GM23248 (cell line): ENCODE measurements at regions not wholly inside any gene's neighbourhood (a gene's known extent, or its start where the extent isn't known, plus 50 kb on each side); places are given as distances from the start of the nearest gene placed in this dataset.

Experiments
- DNase-seq: peaks from one replicate; pipeline ENCODE4 v3.0.0-alpha.2; 2015
- H2AFZ ChIP-seq: fragments of 200-600 bp; sonication (generic); 2 replicates; pipeline ENCODE4 v1.6.1; 2016; ENCODE audit warnings: antibody characterized with exemption
- H3F3A ChIP-seq: fragments of 200-600 bp; sonication (generic); 2 replicates; pipeline ENCODE4 v1.6.1; 2016; ENCODE audit warnings: mild to moderate bottlenecking, antibody characterized with exemption, mixed run types; ENCODE audit not compliant: insufficient read depth
- H3K27ac ChIP-seq: fragments of 200-600 bp; sonication (generic); 2 replicates; pipeline ENCODE4 v1.5.1; 2016; ENCODE audit warnings: mild to moderate bottlenecking
- H3K27me3 ChIP-seq: fragments of 200-600 bp; sonication (generic); replicated peaks from 2 replicates; pipeline ENCODE4 v1.6.1; 2016; ENCODE audit warnings: mild to moderate bottlenecking; ENCODE audit not compliant: insufficient read depth
- H3K36me3 ChIP-seq: fragments of 200-600 bp; sonication (generic); 2 replicates; pipeline ENCODE4 v1.6.1; 2016; ENCODE audit warnings: low read depth, mild to moderate bottlenecking
- H3K4me1 ChIP-seq: fragments of 200-600 bp; sonication (generic); 2 replicates; pipeline ENCODE4 v1.6.1; 2016; ENCODE audit warnings: mild to moderate bottlenecking; ENCODE audit not compliant: insufficient read depth
- H3K4me2 ChIP-seq: fragments of 200-600 bp; sonication (generic); one replicate; pipeline ENCODE4 v1.6.1; 2016; ENCODE audit warnings: mild to moderate bottlenecking; ENCODE audit not compliant: unreplicated experiment
- H3K4me3 ChIP-seq: fragments of 200-600 bp; sonication (generic); 2 replicates; pipeline ENCODE4 v1.5.1; 2016; ENCODE audit warnings: mild to moderate bottlenecking
- H3K79me2 ChIP-seq: fragments of 200-600 bp; sonication (generic); 2 replicates; pipeline ENCODE4 v1.6.1; 2016; ENCODE audit warnings: mild to moderate bottlenecking; ENCODE audit not compliant: insufficient read depth
- H3K9ac ChIP-seq: fragments of 200-600 bp; sonication (generic); 2 replicates; pipeline ENCODE4 v1.6.1; 2016; ENCODE audit warnings: mild to moderate bottlenecking
- H3K9me2 ChIP-seq: fragments of 200-600 bp; sonication (generic); 2 replicates; pipeline ENCODE4 v1.6.1; 2016; ENCODE audit warnings: mixed run types, mild to moderate bottlenecking, moderate library complexity; ENCODE audit not compliant: insufficient read depth
- H3K9me3 ChIP-seq: fragments of 200-600 bp; sonication (generic); one replicate; pipeline ENCODE4 v1.6.1; 2017; ENCODE audit warnings: low read depth
- H4K20me1 ChIP-seq: fragments of 200-600 bp; sonication (generic); 2 replicates; pipeline ENCODE4 v1.6.0; 2016; ENCODE audit not compliant: insufficient read depth
- EZH2 ChIP-seq: fragments of 200-600 bp; sonication (generic); IDR thresholded peaks from 2 replicates; pipeline ENCODE4 v1.6.1; 2018; ENCODE audit warnings: antibody characterized with exemption, mild to moderate bottlenecking; ENCODE audit not compliant: insufficient read depth, poor library complexity, severe bottlenecking
- EZH2phosphoT487 ChIP-seq: fragments of 200-600 bp; sonication (generic); IDR thresholded peaks from 2 replicates; pipeline ENCODE4 v1.6.1; 2018; ENCODE audit warnings: antibody characterized with exemption, moderate library complexity, mild to moderate bottlenecking, low read depth; ENCODE audit not compliant: insufficient read depth
- WGBS, 2 experiments: methylation state at CpG; one replicate each; pipeline ENCODE4 v1.1.6; 2015 to 2017; ENCODE audit warnings: low lambda C conversion rate in 2 of 2, low coverage in 1 of 2; ENCODE audit errors: missing lambda C conversion rate in 2 of 2; 5-methylcytosine and 5-hydroxymethylcytosine counted together
- in situ Hi-C: fragments of 300-500 bp; cut with MboI; formaldehyde crosslinking; loops from 2 replicates; pipeline ENCODE4 v1.15.0; 2020

DNA sequence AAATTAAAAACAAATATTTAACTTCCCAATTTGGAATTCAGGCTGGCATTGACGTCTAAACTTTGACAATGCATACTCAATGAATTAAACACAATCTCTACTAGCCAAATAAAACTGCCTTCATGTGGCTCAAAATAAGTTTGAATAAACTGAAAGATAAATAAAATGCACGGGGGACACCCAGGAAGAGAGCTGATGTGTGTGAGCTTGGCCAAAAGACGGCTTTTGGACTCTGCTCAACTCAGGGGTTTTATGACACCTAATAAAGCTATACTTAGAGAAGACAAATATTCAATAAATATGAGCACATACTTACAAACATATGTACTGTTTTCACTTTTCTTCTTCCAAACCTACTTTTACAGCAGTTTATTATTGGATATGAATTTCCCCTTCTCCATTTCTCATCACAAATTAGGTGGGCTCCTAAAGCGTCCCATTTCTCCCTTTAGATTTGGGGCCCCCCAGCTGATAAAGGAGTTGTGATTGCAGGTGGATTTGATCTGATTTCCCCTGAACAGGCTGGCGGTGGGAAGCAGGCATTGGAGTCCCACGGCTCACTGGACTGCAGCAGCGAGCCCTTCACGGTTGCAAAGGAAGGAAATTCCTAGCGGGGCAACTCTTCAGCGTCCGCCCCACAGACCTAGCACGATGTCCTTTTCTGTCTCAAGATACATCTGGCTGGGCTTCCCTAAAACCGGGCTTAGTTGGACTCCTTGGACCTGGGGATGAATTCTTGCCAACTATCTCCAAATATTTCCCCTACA lies 79.6 kb downstream of the INSIG1 start:
- in situ Hi-C loops, result no loop called here
- TF ChIP-seq EZH2phosphoT487 (no peak), EZH2 (no peak)
- no peak for DNase-seq

DNA sequence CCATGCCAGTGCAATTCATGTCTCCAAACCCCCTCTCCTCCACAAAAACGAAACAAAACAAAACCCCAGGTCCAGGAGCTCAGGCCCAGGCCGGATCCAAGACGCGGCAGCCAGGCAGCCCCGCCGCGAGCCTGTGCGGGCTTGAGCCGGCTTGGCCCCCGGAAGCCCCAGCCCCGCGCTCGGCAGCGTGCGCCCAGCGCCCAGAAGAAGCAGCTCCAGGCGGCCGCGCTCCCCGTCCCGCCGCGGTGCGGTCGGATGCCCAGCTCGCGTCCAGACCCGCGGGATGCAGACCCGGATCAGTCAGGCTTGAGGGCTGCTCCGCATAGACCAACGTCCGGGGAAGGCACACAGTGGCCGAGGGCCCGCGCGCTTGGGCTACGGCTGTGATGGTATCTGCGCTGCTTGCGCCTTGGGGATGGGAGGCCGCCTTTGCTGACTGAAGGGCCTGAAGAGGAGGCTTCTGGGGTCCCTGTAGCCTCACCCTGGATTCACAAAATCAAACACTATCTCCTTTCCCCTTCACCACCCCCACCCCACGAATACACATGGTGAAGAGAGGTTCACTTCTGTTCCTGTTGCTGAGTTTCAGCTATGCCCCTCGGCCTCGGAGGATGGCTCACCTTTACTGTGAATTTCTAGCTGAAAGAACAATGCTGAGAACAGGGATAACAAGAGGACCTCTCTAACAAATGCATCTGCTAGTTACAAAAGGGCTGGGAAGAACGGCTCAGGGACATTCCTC lies 79.9 kb upstream of the EN2 start:
- no peaks in the 10 kb centered on the region for H3K9me3 ChIP-seq
- peak; percentile 52 for DNase-seq
- H3K4me3 ChIP-seq, result peak overlapping the region; percentile 39
- H3K9me2 ChIP-seq, result no peaks in the 10 kb centered on the region
- H3K9ac ChIP-seq, result no peak overlapping the region
- in situ Hi-C loops, result no loop called here
- H2AFZ ChIP-seq, result no peak overlapping the region
- H3K27ac ChIP-seq, result no peak overlapping the region
- H3K4me1 ChIP-seq, result no peaks in the 10 kb centered on the region
- 1 to 3% methylated on average over 44 to 45 of the region's 45 CpGs for WGBS, 2 experiments
- H3K79me2 ChIP-seq, result no peaks in the 10 kb centered on the region
- H3K36me3 ChIP-seq, result no peaks in the 10 kb centered on the region
- no peaks in the 10 kb centered on the region for H3F3A ChIP-seq
- TF ChIP-seq EZH2 (no peak), EZH2phosphoT487 (no peak)
- peaks cover 93% of the 10 kb centered on the region for H3K27me3 ChIP-seq
- H4K20me1 ChIP-seq, result no peaks in the 10 kb centered on the region
- H3K4me2 ChIP-seq, result peak overlapping the region; percentile 58

More for the DNA sequence above, 79.6 kb downstream of the INSIG1 start:
- no peak overlapping the region for H2AFZ ChIP-seq
- H4K20me1 ChIP-seq, result no peaks in the 10 kb centered on the region
- peak overlapping the region; percentile 58 for H3K4me2 ChIP-seq
- H3K4me1 ChIP-seq, result no peaks in the 10 kb centered on the region
- no peak overlapping the region for H3K27ac ChIP-seq
- H3K79me2 ChIP-seq, result no peaks in the 10 kb centered on the region
- WGBS, 2 experiments, result 11 to 13% methylated on average over 13 of the region's 13 CpGs
- H3K4me3 ChIP-seq, result peak overlapping the region; percentile 39
- no peak overlapping the region for H3K9ac ChIP-seq
- H3K36me3 ChIP-seq, result no peaks in the 10 kb centered on the region
- H3K9me2 ChIP-seq, result no peaks in the 10 kb centered on the region
- no peaks in the 10 kb centered on the region for H3K9me3 ChIP-seq
- no peaks in the 10 kb centered on the region for H3F3A ChIP-seq
- peaks cover 93% of the 10 kb centered on the region for H3K27me3 ChIP-seq

DNA sequence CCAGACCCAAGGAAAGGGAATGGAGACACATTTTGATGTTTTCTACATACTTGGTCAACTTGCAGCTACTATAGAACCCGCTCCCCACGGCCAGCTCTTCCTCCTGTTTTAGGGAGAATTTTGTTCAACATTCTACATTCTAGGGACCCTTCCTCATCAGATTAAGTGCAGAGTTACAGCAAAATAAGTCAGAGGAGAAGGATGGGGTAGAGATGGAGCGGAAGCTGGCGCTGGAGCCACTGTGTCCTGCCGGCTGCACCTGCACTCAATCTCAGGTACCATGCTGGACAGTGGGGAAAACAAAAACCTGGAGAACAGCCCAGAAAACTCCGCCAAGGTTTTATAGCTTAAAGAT lies 79.4 kb upstream of the EN2 start:
- in situ Hi-C loops, result no loop called here
- no peaks in the 10 kb centered on the region for H3K79me2 ChIP-seq
- no peaks in the 10 kb centered on the region for H3K36me3 ChIP-seq
- H3F3A ChIP-seq, result no peaks in the 10 kb centered on the region
- no peak overlapping the region for H3K27ac ChIP-seq
- H3K4me2 ChIP-seq, result no peak overlapping the region
- H3K4me3 ChIP-seq, result no peak overlapping the region
- H2AFZ ChIP-seq, result no peak overlapping the region
- H3K9ac ChIP-seq, result no peak overlapping the region
- TF ChIP-seq EZH2 (no peak), EZH2phosphoT487 (no peak)
- H3K4me1 ChIP-seq, result no peaks in the 10 kb centered on the region
- no peaks in the 10 kb centered on the region for H3K9me3 ChIP-seq
- 14 to 18% methylated on average over 6 of the region's 6 CpGs for WGBS, 2 experiments
- no peaks in the 10 kb centered on the region for H3K9me2 ChIP-seq
- H4K20me1 ChIP-seq, result no peaks in the 10 kb centered on the region
- H3K27me3 ChIP-seq, result peaks cover 93% of the 10 kb centered on the region
- DNase-seq, result no peak

GRCh38 chr7:155378959-155379871 lies 78.7 kb upstream of the EN2 start:
- Histone ChIP-seq H2AFZ (no peak overlapping the region), H3F3A (no peaks in the 10 kb centered on the region), H3K9me3 (no peaks in the 10 kb centered on the region), H3K27ac (no peak overlapping the region), H3K9ac (no peak overlapping the region), H3K36me3 (no peaks in the 10 kb centered on the region), H3K9me2 (no peaks in the 10 kb centered on the region), H4K20me1 (no peaks in the 10 kb centered on the region), H3K79me2 (no peaks in the 10 kb centered on the region), H3K4me2 (no peak overlapping the region), H3K27me3 (peaks cover 91% of the 10 kb centered on the region), H3K4me3 (no peak overlapping the region), H3K4me1 (no peaks in the 10 kb centered on the region)
- in situ Hi-C loops, result no loop called here
- no peak for DNase-seq
- TF ChIP-seq EZH2phosphoT487 (0 out of 2 replicates have a peak, but pooled peaks have one; percentile 72), EZH2 (peak; percentile 85)
- WGBS, 2 experiments, result 11 to 16% methylated on average over 10 of the region's 10 CpGs
